Endothelial cell of umbilical vein (primary cell): ENCODE measurements at regions not wholly inside any gene's neighbourhood (a gene's known extent, or its start where the extent isn't known, plus 50 kb on each side); places are given as distances from the start of the nearest gene placed in this dataset.

Experiments used
- BruUV-seq: library from RNA; stranded (reverse); fragments of 400-500 nt; replicated peaks from 2 replicates; lab custom pipeline; 2021; lab: Mats Ljungman, UMichigan
- CTCF ChIA-PET: fragments of 300-600, 350-600 bp; sonication (Branson Sonifier 250); formaldehyde crosslinking; loops from one replicate; lab custom pipeline; 2021; ENCODE audit warnings: antibody characterized with exemption, inconsistent platforms; lab: Charles Lee
- POLR2A ChIA-PET: fragments of 300-600, 350-600 bp; sonication (Branson Sonifier 250); formaldehyde crosslinking; loops from one replicate; lab custom pipeline; 2021; ENCODE audit warnings: antibody characterized with exemption, inconsistent platforms; lab: Charles Lee
- DNase-seq: peaks from one replicate; pipeline ENCODE4 v3.0.0-alpha.2; 2011; ENCODE audit warnings: low read depth, low spot score
- FAIRE-seq: peaks from 2 replicates; lab custom pipeline; 2011; peaks lifted over from hg19 to GRCh38; lab: Jason Lieb, UNC
- H2AFZ ChIP-seq: 2 replicates; pipeline ENCODE4 v1.6.0; 2012; ENCODE audit warnings: low read depth, low read length, control low read depth, inconsistent platforms
- H3K27ac ChIP-seq: 2 replicates; pipeline ENCODE4 v1.5.1; 2011; ENCODE audit warnings: low read depth, mild to moderate bottlenecking, control low read depth, low read length, moderate library complexity; ENCODE audit not compliant: insufficient read depth
- H3K27me3 ChIP-seq, 2 experiments: 2 replicates each; pipeline versions ENCODE4 v1.6.0 to v1.6.1; 2011; ENCODE audit warnings: low read length in 2 of 2, mixed read lengths in 1 of 2; ENCODE audit not compliant: control insufficient read depth in 2 of 2, insufficient read depth in 2 of 2
- H3K36me3 ChIP-seq, 2 experiments: 2 replicates in 1 of 2; 3 replicates in 1 of 2; pipeline ENCODE4 v1.5.1; 2011; ENCODE audit warnings: low read length in 2 of 2, mild to moderate bottlenecking in 1 of 2, moderate library complexity in 1 of 2; ENCODE audit not compliant: control insufficient read depth in 2 of 2, insufficient read depth in 2 of 2; ENCODE audit errors: extremely low read depth in 1 of 2
- H3K4me1 ChIP-seq: 3 replicates; pipeline ENCODE4 v1.5.1; 2011; ENCODE audit warnings: mild to moderate bottlenecking, low read length; ENCODE audit not compliant: control insufficient read depth, insufficient read depth; ENCODE audit errors: extremely low read depth
- H3K4me2 ChIP-seq: 2 replicates; pipeline ENCODE4 v1.6.1; 2011; ENCODE audit warnings: low read length, control low read depth, mixed read lengths; ENCODE audit not compliant: insufficient read depth
- H3K4me3 ChIP-seq, 3 experiments: fragments of 200-600 bp in 1 of 3; sonication (generic), shearing (Covaris generic) in 1 of 3; replicated peaks in 1 of 3; 2 replicates each; pipeline ENCODE4 v1.5.1; 2011 to 2016; ENCODE audit warnings: control low read depth in 3 of 3, low read length in 3 of 3, mild to moderate bottlenecking in 2 of 3, inconsistent platforms in 1 of 3, low read depth in 1 of 3, moderate library complexity in 1 of 3; ENCODE audit not compliant: insufficient read depth in 1 of 3
- H3K79me2 ChIP-seq: 2 replicates; pipeline ENCODE4 v1.6.0; 2012; ENCODE audit warnings: low read length, inconsistent platforms; ENCODE audit not compliant: control insufficient read depth, insufficient read depth
- H3K9ac ChIP-seq: replicated peaks from 2 replicates; pipeline ENCODE3; 2011; ENCODE audit warnings: low read length, control low read depth; ENCODE audit not compliant: insufficient read depth; ENCODE audit errors: extremely low read depth
- H3K9me1 ChIP-seq: replicated peaks from 3 replicates; pipeline ENCODE4 v1.6.0; 2011; ENCODE audit warnings: mild to moderate bottlenecking, low read length; ENCODE audit not compliant: control insufficient read depth, insufficient read depth; ENCODE audit errors: extremely low read depth
- H3K9me3 ChIP-seq: replicated peaks from 2 replicates; pipeline ENCODE4 v1.5.1; 2012; ENCODE audit warnings: low read length, inconsistent platforms; ENCODE audit not compliant: control insufficient read depth, insufficient read depth
- H4K20me1 ChIP-seq: replicated peaks from 2 replicates; pipeline ENCODE3; 2011; ENCODE audit warnings: mild to moderate bottlenecking, low read length; ENCODE audit not compliant: control insufficient read depth, insufficient read depth; ENCODE audit errors: extremely low read depth
- CTCF ChIP-seq, 2 donors: IDR thresholded peaks; 1 replicate in 1 of 2; 2 replicates in 1 of 2; pipeline ENCODE4 v1.5.1; 2011; ENCODE audit warnings: low read length in 2 of 2, mild to moderate bottlenecking in 2 of 2, moderate library complexity in 2 of 2, control low read depth in 1 of 2, inconsistent platforms in 1 of 2, low read depth in 1 of 2; ENCODE audit not compliant: insufficient read depth in 1 of 2; ENCODE audit errors: extremely low read depth in 1 of 2
- EZH2 ChIP-seq: IDR thresholded peaks from 2 replicates; pipeline ENCODE4 v1.6.1; 2012; ENCODE audit warnings: borderline replicate concordance, low read depth, mild to moderate bottlenecking, moderate library complexity, low read length, inconsistent platforms; ENCODE audit not compliant: severe bottlenecking
- FOS ChIP-seq: IDR thresholded peaks from 2 replicates; pipeline ENCODE4 v1.6.1; 2011; ENCODE audit warnings: mild to moderate bottlenecking, low read length, moderate library complexity, borderline replicate concordance; ENCODE audit not compliant: insufficient read depth
- GATA2 ChIP-seq: IDR thresholded peaks from 2 replicates; pipeline ENCODE4 v1.7.0; 2011; ENCODE audit warnings: low read depth, mild to moderate bottlenecking, moderate library complexity, mixed read lengths, low read length; ENCODE audit not compliant: insufficient read length, insufficient read depth
- JUN ChIP-seq: IDR thresholded peaks from 2 replicates; pipeline ENCODE4 v1.6.1; 2011; ENCODE audit warnings: borderline replicate concordance, low read depth; ENCODE audit not compliant: insufficient read length, insufficient read depth
- MAX ChIP-seq: IDR thresholded peaks from 2 replicates; pipeline ENCODE4 v1.6.1; 2011; ENCODE audit not compliant: insufficient read depth, insufficient read length
- MYC ChIP-seq: IDR thresholded peaks from one replicate; pipeline ENCODE4 v1.6.1; 2011; ENCODE audit warnings: mild to moderate bottlenecking, low read depth, low read length
- POLR2A ChIP-seq: IDR thresholded peaks from 2 replicates; pipeline ENCODE4 v1.6.1; 2012; ENCODE audit warnings: low read depth, mild to moderate bottlenecking, control low read depth, low read length
- POLR2AphosphoS5 ChIP-seq: IDR thresholded peaks from 2 replicates; pipeline ENCODE4 v1.6.1; 2012; ENCODE audit warnings: low read depth, mild to moderate bottlenecking, control low read depth, low read length, moderate library complexity; ENCODE audit not compliant: insufficient read depth
- dilution Hi-C: fragments of 300-500 bp; cut with MboI; formaldehyde crosslinking; loops from one replicate; pipeline ENCODE4 v1.15.0; 2019; ENCODE audit warnings: low sequenced_read_pairs; ENCODE audit not compliant: extremely low pct_ligation_motif_present
- intact Hi-C: fragments of 100-400 bp; cut with micrococcal nuclease; formaldehyde crosslinking; loops from one replicate; pipeline ENCODE4 v1.10.0; 2022

- intact Hi-C loops, result no loop called here
- H3K4me2 ChIP-seq, result no peak overlapping the region
- BruUV-seq, result no TSS peak
These were observed 250.8 kb upstream of the CBLB start for GRCh38 chr3:106119614-106120082.

More at GRCh38 chr3:106119614-106120082, 250.8 kb upstream of the CBLB start:
- no peak for TF ChIP-seq EZH2
- no peak for TF ChIP-seq JUN
- no peak for TF ChIP-seq FOS
- no peak for TF ChIP-seq GATA2
- no peak for TF ChIP-seq POLR2A
- no peak for TF ChIP-seq CTCF (IDR thresholded peaks at IDR 0.05; ENCODE audit: extremely low read depth in 1 of 2, insufficient read depth in 1 of 2, low read depth in 1 of 2, low read length in 2 of 2)
- TF ChIP-seq MAX, result no peak
- TF ChIP-seq MYC, result no peak
- no peak for TF ChIP-seq POLR2AphosphoS5
- ChIA-PET CTCF (interaction anchor here (1.1 kb wide), 1 partner anchor 9 kb away, joined by 3 read pairs; no protein-coding TSS in a partner anchor), POLR2A (no interaction called here)
- H3K27ac ChIP-seq, result no peak overlapping the region
- H2AFZ ChIP-seq, result no peak overlapping the region
- H3K4me3 ChIP-seq, result no peak overlapping the region
- no peak for FAIRE-seq
- H3K4me1 ChIP-seq, result no peaks in the 10 kb centered on the region
- no peaks in the 10 kb centered on the region for H3K27me3 ChIP-seq
- H4K20me1 ChIP-seq, result no peaks in the 10 kb centered on the region
- H3K9ac ChIP-seq, result no peak overlapping the region
- no peak for DNase-seq
- no peaks in the 10 kb centered on the region for H3K79me2 ChIP-seq
- no peaks in the 10 kb centered on the region for H3K36me3 ChIP-seq
- no peaks in the 10 kb centered on the region for H3K9me1 ChIP-seq
- H3K9me3 ChIP-seq, result no peaks in the 10 kb centered on the region
- dilution Hi-C loops, result no loop called here
